ENCODE measurements at regions not wholly inside any gene's neighbourhood (a gene's known extent, or its start where the extent isn't known, plus 50 kb on each side); places are given as distances from the start of the nearest gene placed in this dataset.

- TF ChIP-seq TCFL5 (CRISPR knock-in tag; conservative IDR thresholded peaks at IDR 0.05) = no peak
- TF ChIP-seq, protein P1, sequence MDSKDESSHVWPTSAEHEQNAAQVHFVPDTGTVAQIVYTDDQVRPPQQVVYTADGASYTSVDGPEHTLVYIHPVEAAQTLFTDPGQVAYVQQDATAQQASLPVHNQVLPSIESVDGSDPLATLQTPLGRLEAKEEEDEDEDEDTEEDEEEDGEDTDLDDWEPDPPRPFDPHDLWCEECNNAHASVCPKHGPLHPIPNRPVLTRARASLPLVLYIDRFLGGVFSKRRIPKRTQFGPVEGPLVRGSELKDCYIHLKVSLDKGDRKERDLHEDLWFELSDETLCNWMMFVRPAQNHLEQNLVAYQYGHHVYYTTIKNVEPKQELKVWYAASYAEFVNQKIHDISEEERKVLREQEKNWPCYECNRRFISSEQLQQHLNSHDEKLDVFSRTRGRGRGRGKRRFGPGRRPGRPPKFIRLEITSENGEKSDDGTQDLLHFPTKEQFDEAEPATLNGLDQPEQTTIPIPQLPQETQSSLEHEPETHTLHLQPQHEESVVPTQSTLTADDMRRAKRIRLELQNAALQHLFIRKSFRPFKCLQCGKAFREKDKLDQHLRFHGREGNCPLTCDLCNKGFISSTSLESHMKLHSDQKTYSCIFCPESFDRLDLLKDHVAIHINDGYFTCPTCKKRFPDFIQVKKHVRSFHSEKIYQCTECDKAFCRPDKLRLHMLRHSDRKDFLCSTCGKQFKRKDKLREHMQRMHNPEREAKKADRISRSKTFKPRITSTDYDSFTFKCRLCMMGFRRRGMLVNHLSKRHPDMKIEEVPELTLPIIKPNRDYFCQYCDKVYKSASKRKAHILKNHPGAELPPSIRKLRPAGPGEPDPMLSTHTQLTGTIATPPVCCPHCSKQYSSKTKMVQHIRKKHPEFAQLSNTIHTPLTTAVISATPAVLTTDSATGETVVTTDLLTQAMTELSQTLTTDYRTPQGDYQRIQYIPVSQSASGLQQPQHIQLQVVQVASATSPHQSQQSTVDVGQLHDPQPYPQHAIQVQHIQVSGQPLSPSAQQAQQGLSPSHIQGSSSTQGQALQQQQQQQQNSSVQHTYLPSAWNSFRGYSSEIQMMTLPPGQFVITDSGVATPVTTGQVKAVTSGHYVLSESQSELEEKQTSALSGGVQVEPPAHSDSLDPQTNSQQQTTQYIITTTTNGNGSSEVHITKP (IDR thresholded peaks at IDR 0.05; ENCODE audit: partially characterized antibody) = no peak
- no peak for TF ChIP-seq EHMT2 (IDR thresholded peaks at IDR 0.05)
- no peak for TF ChIP-seq ZNF217 (CRISPR knock-in tag; IDR thresholded peaks at IDR 0.05)
- TF ChIP-seq, protein P2, sequence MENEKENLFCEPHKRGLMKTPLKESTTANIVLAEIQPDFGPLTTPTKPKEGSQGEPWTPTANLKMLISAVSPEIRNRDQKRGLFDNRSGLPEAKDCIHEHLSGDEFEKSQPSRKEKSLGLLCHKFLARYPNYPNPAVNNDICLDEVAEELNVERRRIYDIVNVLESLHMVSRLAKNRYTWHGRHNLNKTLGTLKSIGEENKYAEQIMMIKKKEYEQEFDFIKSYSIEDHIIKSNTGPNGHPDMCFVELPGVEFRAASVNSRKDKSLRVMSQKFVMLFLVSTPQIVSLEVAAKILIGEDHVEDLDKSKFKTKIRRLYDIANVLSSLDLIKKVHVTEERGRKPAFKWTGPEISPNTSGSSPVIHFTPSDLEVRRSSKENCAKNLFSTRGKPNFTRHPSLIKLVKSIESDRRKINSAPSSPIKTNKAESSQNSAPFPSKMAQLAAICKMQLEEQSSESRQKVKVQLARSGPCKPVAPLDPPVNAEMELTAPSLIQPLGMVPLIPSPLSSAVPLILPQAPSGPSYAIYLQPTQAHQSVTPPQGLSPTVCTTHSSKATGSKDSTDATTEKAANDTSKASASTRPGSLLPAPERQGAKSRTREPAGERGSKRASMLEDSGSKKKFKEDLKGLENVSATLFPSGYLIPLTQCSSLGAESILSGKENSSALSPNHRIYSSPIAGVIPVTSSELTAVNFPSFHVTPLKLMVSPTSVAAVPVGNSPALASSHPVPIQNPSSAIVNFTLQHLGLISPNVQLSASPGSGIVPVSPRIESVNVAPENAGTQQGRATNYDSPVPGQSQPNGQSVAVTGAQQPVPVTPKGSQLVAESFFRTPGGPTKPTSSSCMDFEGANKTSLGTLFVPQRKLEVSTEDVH (IDR thresholded peaks at IDR 0.05; ENCODE audit: low read depth, partially characterized antibody) = no peak
- TF ChIP-seq HNRNPH1 (optimal IDR thresholded peaks at IDR 0.05; ENCODE audit: low read depth, low read length) = no peak
- TF ChIP-seq CC2D1A (IDR thresholded peaks at IDR 0.05) = no peak
- TF ChIP-seq, protein P3, sequence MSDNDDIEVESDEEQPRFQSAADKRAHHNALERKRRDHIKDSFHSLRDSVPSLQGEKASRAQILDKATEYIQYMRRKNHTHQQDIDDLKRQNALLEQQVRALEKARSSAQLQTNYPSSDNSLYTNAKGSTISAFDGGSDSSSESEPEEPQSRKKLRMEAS (CRISPR knock-in tag; IDR thresholded peaks at IDR 0.05) = no peak
- no peak for TF ChIP-seq ZFX (CRISPR knock-in tag; IDR thresholded peaks at IDR 0.05)
- no peak for TF ChIP-seq ADNP (tag; IDR thresholded peaks at IDR 0.05)
- TF ChIP-seq SMAD3 (CRISPR knock-in tag; conservative IDR thresholded peaks at IDR 0.05) = no peak
- TF ChIP-seq SIN3A (IDR thresholded peaks at IDR 0.05; ENCODE audit: borderline replicate concordance in 2 of 2, control insufficient read depth in 1 of 2, low read depth in 2 of 2, low read length in 2 of 2) = no peak
- TF ChIP-seq E2F6 (IDR thresholded peaks at IDR 0.05; ENCODE audit: borderline replicate concordance in 1 of 2, extremely low read depth in 1 of 2, insufficient read depth in 1 of 2, insufficient read length in 1 of 2, low read depth in 1 of 2, low read length in 1 of 2, poor library complexity in 1 of 2, severe bottlenecking in 1 of 2) = no peak
- TF ChIP-seq, protein P4, sequence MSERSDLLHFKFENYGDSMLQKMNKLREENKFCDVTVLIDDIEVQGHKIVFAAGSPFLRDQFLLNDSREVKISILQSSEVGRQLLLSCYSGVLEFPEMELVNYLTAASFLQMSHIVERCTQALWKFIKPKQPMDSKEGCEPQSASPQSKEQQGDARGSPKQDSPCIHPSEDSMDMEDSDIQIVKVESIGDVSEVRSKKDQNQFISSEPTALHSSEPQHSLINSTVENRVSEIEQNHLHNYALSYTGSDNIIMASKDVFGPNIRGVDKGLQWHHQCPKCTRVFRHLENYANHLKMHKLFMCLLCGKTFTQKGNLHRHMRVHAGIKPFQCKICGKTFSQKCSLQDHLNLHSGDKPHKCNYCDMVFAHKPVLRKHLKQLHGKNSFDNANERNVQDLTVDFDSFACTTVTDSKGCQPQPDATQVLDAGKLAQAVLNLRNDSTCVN (CRISPR knock-in tag; IDR thresholded peaks at IDR 0.05) = no peak
- TF ChIP-seq SMC3 (conservative IDR thresholded peaks at IDR 0.05; ENCODE audit: insufficient read depth, low read depth, low read length) = no peak
- TF ChIP-seq BCL6 (CRISPR knock-in tag; IDR thresholded peaks at IDR 0.05) = no peak
- TF ChIP-seq SNRNP70 (optimal IDR thresholded peaks at IDR 0.05; ENCODE audit: low read depth, low read length) = no peak
- no peak for TF ChIP-seq ZNF239 (CRISPR knock-in tag; IDR thresholded peaks at IDR 0.05)
- TF ChIP-seq FOXK2 (conservative IDR thresholded peaks at IDR 0.05 in 1 of 2, IDR thresholded peaks at IDR 0.05 in 1 of 2; ENCODE audit: low read depth in 2 of 2) = no peak
- no peak for TF ChIP-seq SAP30 (IDR thresholded peaks at IDR 0.05; ENCODE audit: borderline replicate concordance, insufficient read depth, low read depth, low read length, poor library complexity, severe bottlenecking)
Measured at GRCh38 chr17:77886387-77886728, 72.1 kb upstream of the TNRC6C start (continued).
